Body of pancreas (tissue), 4 donors: ENCODE measurements at regions not wholly inside any gene's neighbourhood (a gene's known extent, or its start where the extent isn't known, plus 50 kb on each side); places are given as distances from the start of the nearest gene placed in this dataset.

Experiments used
- POLR2A ChIP-seq, 3 donors: fragments of 450-650 bp; IDR thresholded peaks; one replicate each; pipeline ENCODE4 v1.6.1; 2016; ENCODE audit warnings: antibody characterized with exemption in 3 of 3, mild to moderate bottlenecking in 2 of 3
- TF ChIP-seq, protein P1 (sequence below), 7 experiments: fragments of 450-650 bp in 4 of 7; fragments of 200-600 bp in 3 of 7; sonication (generic) in 3 of 7; IDR thresholded peaks; one replicate each; pipeline ENCODE4 v1.5.1; 2016 to 2019; ENCODE audit warnings: antibody characterized with exemption in 7 of 7

DNA sequence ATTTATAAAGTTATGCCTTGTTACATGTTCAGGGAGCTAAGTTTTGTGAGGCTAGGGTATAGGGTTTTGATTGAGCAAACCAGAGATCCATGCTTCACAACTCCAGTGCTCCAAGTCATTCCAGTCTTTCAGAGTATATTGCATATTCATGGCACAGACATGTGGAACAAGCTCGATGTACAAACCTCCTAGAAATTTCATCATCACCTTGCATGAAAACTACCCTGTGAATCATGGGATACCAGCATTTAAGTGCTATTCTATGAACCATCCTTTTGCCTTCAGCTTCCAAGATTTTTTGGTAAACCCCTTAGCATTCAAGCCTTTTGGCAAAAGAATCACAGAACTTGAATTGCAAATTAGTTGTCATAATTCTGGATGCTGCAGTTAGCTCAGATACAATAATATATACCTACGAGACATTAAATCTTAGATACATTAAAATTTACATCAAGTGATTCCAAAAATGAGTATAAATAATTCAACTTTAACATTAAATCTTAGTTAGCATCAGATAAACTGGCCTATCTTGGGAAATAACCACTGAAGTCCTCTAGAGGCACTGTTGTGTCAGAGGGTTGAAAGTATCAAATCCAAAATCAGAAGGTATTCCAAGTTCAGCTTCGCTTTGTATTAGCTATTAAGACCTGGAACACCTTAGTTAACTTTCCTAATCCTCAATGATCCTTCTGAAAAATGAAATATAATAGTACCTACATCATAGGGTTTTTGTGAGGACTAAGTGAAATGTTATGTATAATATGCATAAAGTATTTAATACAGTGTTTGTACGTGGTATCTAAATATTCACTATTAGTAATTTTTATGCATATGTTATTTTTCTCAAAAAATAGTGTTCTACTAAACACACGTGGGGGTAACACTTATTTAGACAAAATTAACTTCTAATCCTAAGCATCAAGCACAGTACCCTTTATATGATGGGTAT is 55.5 kb upstream of the CABCOCO1 start:
- no peak for TF ChIP-seq POLR2A (IDR thresholded peaks at IDR 0.05)
- TF ChIP-seq, protein P1, sequence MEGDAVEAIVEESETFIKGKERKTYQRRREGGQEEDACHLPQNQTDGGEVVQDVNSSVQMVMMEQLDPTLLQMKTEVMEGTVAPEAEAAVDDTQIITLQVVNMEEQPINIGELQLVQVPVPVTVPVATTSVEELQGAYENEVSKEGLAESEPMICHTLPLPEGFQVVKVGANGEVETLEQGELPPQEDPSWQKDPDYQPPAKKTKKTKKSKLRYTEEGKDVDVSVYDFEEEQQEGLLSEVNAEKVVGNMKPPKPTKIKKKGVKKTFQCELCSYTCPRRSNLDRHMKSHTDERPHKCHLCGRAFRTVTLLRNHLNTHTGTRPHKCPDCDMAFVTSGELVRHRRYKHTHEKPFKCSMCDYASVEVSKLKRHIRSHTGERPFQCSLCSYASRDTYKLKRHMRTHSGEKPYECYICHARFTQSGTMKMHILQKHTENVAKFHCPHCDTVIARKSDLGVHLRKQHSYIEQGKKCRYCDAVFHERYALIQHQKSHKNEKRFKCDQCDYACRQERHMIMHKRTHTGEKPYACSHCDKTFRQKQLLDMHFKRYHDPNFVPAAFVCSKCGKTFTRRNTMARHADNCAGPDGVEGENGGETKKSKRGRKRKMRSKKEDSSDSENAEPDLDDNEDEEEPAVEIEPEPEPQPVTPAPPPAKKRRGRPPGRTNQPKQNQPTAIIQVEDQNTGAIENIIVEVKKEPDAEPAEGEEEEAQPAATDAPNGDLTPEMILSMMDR (IDR thresholded peaks at IDR 0.05), result peak in 6 of 7 experiments; percentile 31 to 38 (median 32)
